ENCODE measurements at regions not wholly inside any gene's neighbourhood (a gene's known extent, or its start where the extent isn't known, plus 50 kb on each side); places are given as distances from the start of the nearest gene placed in this dataset.

- Histone ChIP-seq H4K20me1 (ENCODE audit: insufficient read depth) (no peaks in the 10 kb centered on the region), H3K4me2 (ENCODE audit: low read length) (no peak overlapping the region), H3K79me2 (replicated peaks; ENCODE audit: insufficient read depth, low read length) (no peaks in the 10 kb centered on the region), H2AFZ (ENCODE audit: low read depth, low read length) (no peak overlapping the region), H3K36me3 (ENCODE audit: insufficient read depth, low read length) (no peaks in the 10 kb centered on the region), H3K27me3 (ENCODE audit: insufficient read depth, low read depth, low read length) (no peaks in the 10 kb centered on the region), H3K9me3 (ENCODE audit: low read length) (no peaks in the 10 kb centered on the region), H3F3A (ENCODE audit: insufficient read depth, low read length, poor library complexity, severe bottlenecking) (no peaks in the 10 kb centered on the region), H3K4me3 (ENCODE audit: low read length) (no peak overlapping the region), H3K9me2 (ENCODE audit: insufficient read depth, low read length) (no peaks in the 10 kb centered on the region), H3K9ac (ENCODE audit: low read length) (no peak overlapping the region), H3K27ac (ENCODE audit: low read length) (no peak overlapping the region)
- TF ChIP-seq RAD21 (conservative IDR thresholded peaks at IDR 0.05) (no peak), EZH2 (IDR thresholded peaks at IDR 0.05; ENCODE audit: borderline replicate concordance, insufficient read depth, low read length, poor library complexity, severe bottlenecking) (no peak), CTCF (IDR thresholded peaks at IDR 0.05; ENCODE audit: poor library complexity, severe bottlenecking) (no peak), POLR2AphosphoS5 (IDR thresholded peaks at IDR 0.05) (no peak), REST (IDR thresholded peaks at IDR 0.05; ENCODE audit: borderline replicate concordance) (no peak), SMC3 (conservative IDR thresholded peaks at IDR 0.05; ENCODE audit: poor library complexity) (no peak), TAF1 (IDR thresholded peaks at IDR 0.05; ENCODE audit: low read depth) (no peak), MXI1 (conservative IDR thresholded peaks at IDR 0.05; ENCODE audit: poor library complexity, severe bottlenecking) (no peak), EP300 (conservative IDR thresholded peaks at IDR 0.05; ENCODE audit: poor library complexity, severe bottlenecking) (no peak)
These were observed 89.0 kb upstream of the KIAA1217 start for GRCh38 chr10:24119896-24120295.

GRCh38 chr10:24120646-24121045, 88.3 kb upstream of the KIAA1217 start:
- H3K27me3 ChIP-seq (ENCODE audit: insufficient read depth, low read depth, low read length), result no peaks in the 10 kb centered on the region
- no peaks in the 10 kb centered on the region for H4K20me1 ChIP-seq (ENCODE audit: insufficient read depth)
- H3F3A ChIP-seq (ENCODE audit: insufficient read depth, low read length, poor library complexity, severe bottlenecking), result no peaks in the 10 kb centered on the region
- H3K4me3 ChIP-seq (ENCODE audit: low read length), result no peak overlapping the region
- H3K9me3 ChIP-seq (ENCODE audit: low read length), result no peaks in the 10 kb centered on the region
- no peaks in the 10 kb centered on the region for H3K9me2 ChIP-seq (ENCODE audit: insufficient read depth, low read length)
- H3K36me3 ChIP-seq (ENCODE audit: insufficient read depth, low read length), result no peaks in the 10 kb centered on the region
- no peak overlapping the region for H3K4me2 ChIP-seq (ENCODE audit: low read length)
- H3K27ac ChIP-seq (ENCODE audit: low read length), result no peak overlapping the region
- no peak overlapping the region for H2AFZ ChIP-seq (ENCODE audit: low read depth, low read length)
- H3K79me2 ChIP-seq (replicated peaks; ENCODE audit: insufficient read depth, low read length), result no peaks in the 10 kb centered on the region
- no peak overlapping the region for H3K9ac ChIP-seq (ENCODE audit: low read length)
- TF ChIP-seq MXI1 (conservative IDR thresholded peaks at IDR 0.05; ENCODE audit: poor library complexity, severe bottlenecking) (no peak), EZH2 (IDR thresholded peaks at IDR 0.05; ENCODE audit: borderline replicate concordance, insufficient read depth, low read length, poor library complexity, severe bottlenecking) (no peak), POLR2AphosphoS5 (IDR thresholded peaks at IDR 0.05) (no peak)

GRCh38 chr10:24127516-24127915, 81.4 kb upstream of the KIAA1217 start:
- H3F3A ChIP-seq (ENCODE audit: insufficient read depth, low read length, poor library complexity, severe bottlenecking), result no peaks in the 10 kb centered on the region
- no peaks in the 10 kb centered on the region for H3K79me2 ChIP-seq (replicated peaks; ENCODE audit: insufficient read depth, low read length)
- H2AFZ ChIP-seq (ENCODE audit: low read depth, low read length), result no peak overlapping the region
- H3K36me3 ChIP-seq (ENCODE audit: insufficient read depth, low read length), result no peaks in the 10 kb centered on the region
- H3K9ac ChIP-seq (ENCODE audit: low read length), result no peak overlapping the region
- H3K9me3 ChIP-seq (ENCODE audit: low read length), result no peaks in the 10 kb centered on the region
- no peaks in the 10 kb centered on the region for H3K27me3 ChIP-seq (ENCODE audit: insufficient read depth, low read depth, low read length)
- no peaks in the 10 kb centered on the region for H3K9me2 ChIP-seq (ENCODE audit: insufficient read depth, low read length)
- H3K27ac ChIP-seq (ENCODE audit: low read length), result no peak overlapping the region
- TF ChIP-seq RAD21 (conservative IDR thresholded peaks at IDR 0.05) (no peak), CTCF (IDR thresholded peaks at IDR 0.05; ENCODE audit: poor library complexity, severe bottlenecking) (no peak), EZH2 (IDR thresholded peaks at IDR 0.05; ENCODE audit: borderline replicate concordance, insufficient read depth, low read length, poor library complexity, severe bottlenecking) (no peak), EP300 (conservative IDR thresholded peaks at IDR 0.05; ENCODE audit: poor library complexity, severe bottlenecking) (no peak), SMC3 (conservative IDR thresholded peaks at IDR 0.05; ENCODE audit: poor library complexity) (no peak), TAF1 (IDR thresholded peaks at IDR 0.05; ENCODE audit: low read depth) (no peak), MXI1 (conservative IDR thresholded peaks at IDR 0.05; ENCODE audit: poor library complexity, severe bottlenecking) (no peak), POLR2AphosphoS5 (IDR thresholded peaks at IDR 0.05) (no peak), REST (IDR thresholded peaks at IDR 0.05; ENCODE audit: borderline replicate concordance) (no peak)
- no peak overlapping the region for H3K4me3 ChIP-seq (ENCODE audit: low read length)
- no peak overlapping the region for H3K4me2 ChIP-seq (ENCODE audit: low read length)
- no peaks in the 10 kb centered on the region for H4K20me1 ChIP-seq (ENCODE audit: insufficient read depth)

Measured in neural cell (in vitro differentiated cells).